HG03354 (cell line): ENCODE measurements at regions not wholly inside any gene's neighbourhood (a gene's known extent, or its start where the extent isn't known, plus 50 kb on each side); places are given as distances from the start of the nearest gene placed in this dataset.
"Not testable (repeated sequence)": the region's sequence is repeated elsewhere in the genome, so short reads cannot be mapped to it uniquely, and the experiment has no call there.

Experiments
- ATAC-seq: cut with Tn5 transposase; IDR thresholded peaks from one replicate; pipeline ENCODE4 v1.9.1; 2021; ENCODE audit warnings: mild to moderate bottlenecking; ENCODE audit not compliant: unreplicated experiment, poor library complexity, severe bottlenecking

DNA sequence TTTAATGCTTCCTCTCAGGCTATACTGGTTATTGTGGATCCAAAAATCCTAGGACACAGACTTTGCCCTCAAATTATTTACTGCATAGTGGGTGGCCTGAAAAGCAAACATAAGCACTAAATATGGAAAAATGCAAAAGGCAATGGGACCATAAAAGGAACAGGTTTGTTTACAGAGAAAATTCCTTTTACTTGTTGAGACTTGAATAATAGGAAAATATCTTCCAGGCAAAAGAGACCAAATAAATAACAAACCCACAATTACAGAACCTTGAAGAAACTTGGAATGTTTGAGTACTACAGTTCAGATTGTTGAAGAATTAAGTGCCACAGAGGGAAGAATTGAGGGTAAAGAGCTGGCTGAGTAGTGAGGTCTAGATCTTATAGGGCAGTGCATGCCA, 711.0 kb downstream of the C4orf33 start:
- no peak for ATAC-seq

DNA sequence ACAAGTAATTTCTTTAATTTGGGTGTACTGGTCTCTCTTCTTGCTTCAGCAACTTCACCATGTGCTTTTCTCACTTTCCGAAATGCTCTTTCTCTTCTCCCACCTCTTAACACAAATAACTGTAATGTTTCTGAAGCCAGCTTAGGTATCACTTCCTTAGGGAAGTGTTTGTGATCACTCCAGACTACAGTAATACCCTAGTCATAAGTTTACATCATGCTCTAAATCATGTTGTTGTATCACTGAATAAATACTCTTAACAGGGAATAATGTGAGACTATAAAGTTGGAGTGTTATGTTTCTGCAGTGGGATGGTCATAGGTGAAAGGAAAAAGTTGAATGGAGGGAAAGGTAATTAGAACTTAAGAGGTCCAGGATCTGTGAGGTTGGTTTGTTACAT, 712.3 kb downstream of the C4orf33 start:
- ATAC-seq = no peak

DNA sequence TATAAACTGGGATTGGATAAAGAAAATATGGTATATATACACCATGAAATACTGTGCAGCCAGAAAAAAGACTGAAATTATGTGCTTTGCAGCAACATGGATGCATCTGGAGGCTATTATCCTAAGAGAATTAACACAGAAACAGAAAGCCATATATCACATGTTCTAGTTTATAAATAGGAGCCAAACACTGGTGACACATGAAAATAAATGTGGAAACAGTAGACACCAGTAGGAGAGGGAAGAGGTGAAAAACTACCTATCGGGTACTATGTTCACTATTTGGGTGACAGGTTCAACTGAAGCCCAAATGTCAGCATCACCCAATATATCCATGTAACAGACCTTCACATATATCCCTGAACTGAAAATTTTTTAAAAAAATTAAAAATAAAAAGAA, 725.1 kb downstream of the C4orf33 start:
- no peak for ATAC-seq

DNA sequence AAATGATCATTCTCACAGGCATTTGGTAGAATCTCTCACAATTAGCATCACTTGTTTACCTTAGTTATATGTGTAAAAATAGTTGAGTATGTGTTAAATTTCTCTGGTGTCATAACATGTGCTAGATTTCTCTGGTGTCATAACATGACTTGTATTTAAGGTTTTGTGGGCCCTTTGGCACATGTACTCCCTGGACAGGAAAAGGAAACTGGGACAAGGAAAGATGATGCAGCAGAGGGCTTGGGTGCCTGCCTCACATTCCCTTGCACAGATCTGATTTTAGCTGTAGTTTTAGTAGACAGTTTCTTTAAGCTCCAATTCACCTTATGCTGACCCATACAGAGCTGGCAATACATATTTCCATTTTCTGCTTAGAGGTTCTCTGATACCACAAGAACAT, 726.0 kb downstream of the C4orf33 start:
- no peak for ATAC-seq

DNA sequence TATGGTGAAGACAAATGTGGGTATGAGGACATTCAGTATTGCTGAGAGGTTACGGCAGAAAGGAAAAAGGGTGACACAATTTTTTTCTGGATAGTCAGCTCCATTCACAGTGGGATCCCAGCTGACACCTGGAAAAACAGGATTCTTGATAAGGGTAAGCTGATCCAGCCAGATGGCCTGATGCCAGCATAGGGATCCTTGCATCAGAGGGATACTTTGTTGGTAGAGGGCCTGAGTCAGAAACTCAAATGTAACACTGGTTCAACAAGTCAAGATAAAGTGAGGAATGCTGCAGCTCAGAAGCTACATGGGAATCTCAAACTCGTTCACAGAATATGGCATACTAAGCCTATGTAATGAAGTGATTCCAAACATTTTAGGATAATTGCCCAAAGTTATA, 726.7 kb downstream of the C4orf33 start:
- no peak for ATAC-seq

DNA sequence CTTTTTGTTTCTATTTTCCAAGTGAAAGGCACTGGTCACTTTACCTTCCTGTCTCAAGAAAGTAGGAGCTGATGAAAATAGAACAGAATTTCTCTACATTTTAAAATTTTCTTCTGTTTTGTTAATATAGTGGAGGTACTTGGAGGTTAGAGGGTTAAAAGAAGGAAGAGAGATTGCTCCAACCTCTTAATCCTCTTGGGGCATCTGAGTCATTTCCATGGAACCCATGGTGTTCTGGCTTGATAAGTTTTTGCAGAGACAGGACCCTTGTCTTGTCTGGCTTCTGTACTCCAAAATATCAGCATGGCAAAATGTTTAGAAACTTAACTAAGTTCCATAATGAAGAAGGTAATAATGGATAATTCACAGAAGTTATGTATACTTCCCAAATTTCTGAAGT, 727.2 kb downstream of the C4orf33 start:
- no peak for ATAC-seq

DNA sequence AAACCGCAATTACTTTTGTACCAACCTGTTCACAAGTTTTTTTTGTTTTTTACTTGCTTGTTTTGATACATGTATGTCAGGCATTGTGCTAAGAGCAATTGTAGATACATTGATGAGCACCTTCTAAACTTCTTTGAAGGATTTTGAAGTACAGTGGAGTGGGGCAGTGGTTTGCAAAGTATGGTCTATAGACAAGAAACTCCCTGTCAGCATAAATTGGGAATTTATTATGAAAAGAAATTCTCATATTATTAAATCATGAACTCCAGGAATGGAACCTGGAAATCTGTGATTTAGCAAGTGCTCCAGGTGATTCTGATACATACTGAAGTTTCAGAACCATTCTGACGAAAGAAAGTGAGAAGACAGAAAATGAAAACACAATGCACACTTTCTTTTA, 733.4 kb downstream of the C4orf33 start:
- no peak for ATAC-seq

DNA sequence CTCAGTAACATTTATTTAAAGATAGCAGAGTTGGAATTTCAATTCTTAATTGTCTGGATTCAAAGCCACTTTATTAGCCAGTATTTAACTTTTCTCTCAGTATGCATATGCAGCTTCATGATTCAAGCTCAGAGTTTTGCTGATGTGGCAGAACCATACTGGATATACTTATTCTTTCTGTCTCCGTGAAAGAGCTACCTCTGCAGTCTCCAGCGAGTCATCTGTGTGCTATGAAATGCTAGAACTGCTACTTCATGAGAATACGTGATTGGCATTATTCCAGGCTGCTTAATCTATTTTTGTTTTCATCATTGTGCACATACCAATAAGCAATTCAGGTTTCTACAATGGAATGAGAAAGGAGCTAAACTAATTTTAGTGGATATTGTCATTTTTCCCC, 743.7 kb downstream of the C4orf33 start:
- ATAC-seq = no peak

DNA sequence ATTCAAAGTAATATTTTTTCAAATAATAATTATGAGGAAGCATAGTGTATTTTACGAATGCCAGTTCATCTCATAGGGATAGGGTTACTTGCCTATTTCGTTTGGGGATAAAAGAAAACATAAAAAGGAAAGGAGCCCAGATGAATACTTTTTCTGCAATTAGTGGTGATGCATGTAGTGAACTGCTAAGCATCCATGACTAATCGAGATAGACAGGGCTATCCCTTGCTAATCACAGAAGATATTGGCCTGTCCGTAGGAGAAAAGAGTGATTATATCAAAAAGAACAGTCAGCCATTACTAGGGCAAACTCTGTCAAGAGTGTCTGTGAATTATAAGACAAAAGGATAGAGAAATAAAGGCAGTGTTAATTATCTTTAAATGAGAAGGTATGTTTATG, 746.1 kb downstream of the C4orf33 start:
- ATAC-seq = no peak

DNA sequence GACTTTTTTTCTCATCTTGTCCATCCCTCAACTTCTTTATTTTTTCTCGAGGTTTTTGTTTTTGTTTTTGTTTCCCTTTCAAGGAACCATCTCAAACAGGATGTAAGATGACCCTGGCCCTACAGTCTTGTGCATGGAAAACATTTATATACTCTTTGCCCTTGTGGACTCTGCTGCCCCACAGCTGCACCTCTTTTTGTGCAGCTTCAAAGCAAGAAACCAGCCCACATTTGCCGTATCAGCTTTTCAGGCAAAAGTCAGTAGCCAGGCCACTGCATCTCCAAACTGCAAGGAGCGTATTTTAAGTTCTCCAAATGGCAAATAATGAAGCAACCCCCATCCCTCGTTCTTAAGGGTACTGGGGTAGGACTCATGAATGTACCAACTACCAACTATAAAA, 756.5 kb downstream of the C4orf33 start:
- no peak for ATAC-seq

DNA sequence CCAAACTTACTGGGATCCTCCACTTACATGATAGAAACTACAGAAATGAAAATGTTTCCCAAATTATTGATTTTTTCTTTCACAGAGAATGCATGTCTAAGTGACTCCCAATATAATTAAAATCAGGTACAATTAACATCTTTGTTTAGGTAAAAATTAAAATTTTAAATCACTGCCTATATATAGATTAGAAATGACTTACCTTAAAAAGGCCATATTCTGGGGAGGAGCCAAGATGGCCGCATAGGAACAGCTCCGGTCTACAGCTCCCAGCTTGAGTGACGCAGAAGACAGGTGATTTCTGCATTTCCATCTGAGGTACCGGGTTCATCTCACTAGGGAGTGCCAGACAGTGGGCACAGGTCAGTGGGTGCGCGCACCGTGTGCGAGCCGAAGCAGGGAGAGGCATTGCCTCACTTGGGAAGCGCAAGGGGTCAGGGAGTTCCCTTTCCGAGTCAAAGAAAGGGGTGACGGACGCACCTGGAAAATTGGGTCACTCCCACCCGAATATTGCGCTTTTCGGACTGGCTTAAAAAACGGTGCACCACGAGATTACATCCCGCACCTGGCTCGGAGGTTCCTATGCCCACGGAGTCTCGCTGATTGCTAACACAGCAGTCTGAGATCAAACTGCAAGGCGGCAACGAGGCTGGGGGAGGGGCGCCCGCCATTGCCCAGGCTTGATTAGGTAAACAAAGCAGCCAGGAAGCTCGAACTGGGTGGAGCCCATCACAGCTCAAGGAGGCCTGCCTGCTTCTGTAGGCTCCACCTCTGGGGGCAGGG, 757.9 kb downstream of the C4orf33 start:
- ATAC-seq = not testable (repeated sequence)

DNA sequence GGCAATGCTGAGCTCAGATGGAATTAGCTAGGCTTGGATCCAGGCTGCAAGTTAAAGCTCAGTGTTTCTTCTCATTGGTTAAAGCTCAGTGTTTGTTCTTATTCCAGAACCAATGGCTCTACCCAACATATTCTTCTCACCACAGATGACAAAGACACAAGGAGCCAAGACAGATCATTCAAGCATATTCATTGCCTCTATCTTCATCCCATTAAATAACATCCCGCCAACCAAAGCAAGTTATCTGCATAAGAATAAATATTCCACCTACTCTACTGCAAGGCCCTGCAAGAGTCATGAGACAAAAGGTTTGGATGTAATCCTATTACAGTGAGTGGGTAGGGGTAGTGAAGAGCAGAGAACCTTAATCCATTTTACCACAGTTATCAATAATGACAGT, 766.5 kb downstream of the C4orf33 start:
- ATAC-seq = no peak

DNA sequence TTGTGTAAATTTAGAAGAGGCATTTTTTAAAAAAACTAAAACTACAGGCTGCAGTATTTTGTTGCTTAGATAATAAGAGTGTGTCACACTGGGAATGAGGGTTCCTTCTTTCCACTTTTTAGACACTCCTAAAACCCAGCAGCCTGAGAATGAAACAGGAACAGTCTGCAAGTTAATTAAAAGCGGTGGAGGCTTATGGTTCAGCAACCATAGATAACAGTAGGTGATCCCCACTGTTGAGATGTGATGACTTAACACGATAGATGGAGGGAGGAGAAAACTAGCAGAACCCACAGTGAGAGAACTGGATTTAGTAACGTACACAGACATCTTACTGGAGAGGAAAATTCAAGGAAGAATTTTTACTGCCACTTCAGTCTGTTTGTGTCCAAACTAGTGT, 767.3 kb downstream of the C4orf33 start:
- no peak for ATAC-seq

DNA sequence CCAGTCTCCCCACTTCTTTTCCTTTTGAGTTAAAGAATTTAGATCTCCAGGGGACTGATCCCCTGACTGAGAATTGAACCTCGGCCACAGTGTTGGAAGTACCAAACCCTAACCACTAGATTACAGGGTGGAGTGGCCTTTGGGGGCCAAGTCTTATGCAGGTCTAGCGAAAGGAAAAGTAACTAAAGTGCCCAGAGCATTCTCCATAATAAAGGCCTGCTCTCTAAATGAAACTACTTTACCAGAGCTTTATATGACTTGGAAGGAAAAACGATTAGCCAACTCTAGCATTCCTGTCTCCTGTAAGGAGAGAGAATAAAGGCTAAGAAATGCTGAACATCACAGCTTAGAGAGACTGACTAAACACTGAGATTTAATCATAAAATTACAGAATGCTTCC, 788.0 kb downstream of the C4orf33 start:
- ATAC-seq = no peak

DNA sequence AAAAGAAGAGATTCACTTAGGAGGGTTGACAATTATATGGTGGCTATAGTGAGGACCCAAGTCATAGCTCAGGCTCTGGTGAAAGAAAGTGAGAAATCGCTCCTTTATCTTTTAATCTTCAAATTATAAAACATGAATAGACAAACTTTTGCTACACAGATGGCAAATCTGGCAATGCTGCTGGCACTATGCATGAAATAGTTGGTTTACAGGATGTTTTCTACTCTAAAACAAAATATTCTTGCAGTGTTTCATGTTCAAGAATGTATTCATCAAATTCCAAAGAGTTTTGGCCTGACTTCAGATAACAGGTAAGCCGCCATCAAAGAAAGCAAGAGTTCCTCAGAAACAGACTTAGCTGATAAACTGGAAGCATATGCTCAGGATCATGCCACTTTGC, 801.2 kb downstream of the C4orf33 start:
- no peak for ATAC-seq

DNA sequence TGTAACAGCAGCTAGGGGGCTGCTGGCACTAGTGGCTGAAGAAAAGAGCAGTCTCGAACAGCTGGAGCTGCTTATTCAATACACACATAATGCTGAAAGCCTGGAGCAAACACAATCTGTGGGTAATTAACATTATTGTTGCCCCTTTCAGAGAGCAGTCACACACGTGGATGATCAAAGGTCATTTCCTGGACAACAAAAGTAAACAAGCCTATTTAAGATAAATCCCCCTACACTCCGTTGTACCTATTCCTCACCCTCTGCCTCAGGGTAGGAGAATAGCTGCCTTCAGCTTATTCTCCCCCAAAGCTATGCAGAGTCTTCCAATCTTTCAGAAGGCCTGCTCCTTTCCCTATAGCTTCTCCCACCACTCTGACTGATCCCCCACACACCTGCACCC, 803.9 kb downstream of the C4orf33 start:
- ATAC-seq = no peak

DNA sequence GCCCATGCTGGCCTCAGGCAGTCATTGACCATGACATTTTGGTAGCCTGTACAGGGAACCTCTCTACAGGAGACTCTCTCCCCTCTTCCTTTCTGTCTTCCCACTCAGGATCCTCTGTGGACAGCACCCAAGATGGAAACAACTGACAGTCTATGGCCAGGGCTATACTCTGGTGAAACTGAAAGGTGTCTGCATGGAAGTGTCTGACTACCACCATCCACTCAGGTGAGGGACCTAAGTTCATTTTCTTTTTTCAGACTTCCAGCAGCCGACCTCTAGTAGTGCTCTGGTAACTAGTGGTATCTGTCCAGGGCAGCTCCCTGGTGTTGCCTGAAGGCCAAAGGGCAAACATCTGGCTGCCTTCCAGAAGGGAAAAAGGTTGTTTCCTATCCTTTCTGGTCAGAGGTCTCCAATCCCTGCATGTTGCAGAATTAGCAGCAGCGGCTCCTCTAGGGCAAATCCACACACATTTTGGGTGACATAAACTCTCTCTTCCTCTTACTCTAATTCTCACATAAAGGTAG, 804.5 kb downstream of the C4orf33 start:
- ATAC-seq = no peak

DNA sequence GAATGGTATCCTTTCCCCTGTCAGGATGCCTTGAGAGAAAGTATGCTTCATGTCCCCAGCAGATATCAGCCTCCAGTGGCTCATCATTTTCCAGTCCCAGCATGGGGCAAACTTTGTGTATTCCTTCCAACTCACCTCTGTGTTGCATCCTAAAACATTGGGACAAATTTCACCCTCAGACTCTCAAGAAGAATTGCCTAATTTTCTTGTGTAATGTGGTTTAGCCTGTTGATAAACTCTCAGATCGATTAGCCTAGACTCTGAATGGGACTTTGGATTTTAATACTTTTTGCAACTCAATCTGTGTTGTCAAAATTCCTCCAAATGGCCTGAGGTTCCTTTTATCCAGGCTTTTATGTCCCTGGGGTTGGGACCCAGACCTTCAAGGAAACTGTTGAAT, 805.3 kb downstream of the C4orf33 start:
- no peak for ATAC-seq

DNA sequence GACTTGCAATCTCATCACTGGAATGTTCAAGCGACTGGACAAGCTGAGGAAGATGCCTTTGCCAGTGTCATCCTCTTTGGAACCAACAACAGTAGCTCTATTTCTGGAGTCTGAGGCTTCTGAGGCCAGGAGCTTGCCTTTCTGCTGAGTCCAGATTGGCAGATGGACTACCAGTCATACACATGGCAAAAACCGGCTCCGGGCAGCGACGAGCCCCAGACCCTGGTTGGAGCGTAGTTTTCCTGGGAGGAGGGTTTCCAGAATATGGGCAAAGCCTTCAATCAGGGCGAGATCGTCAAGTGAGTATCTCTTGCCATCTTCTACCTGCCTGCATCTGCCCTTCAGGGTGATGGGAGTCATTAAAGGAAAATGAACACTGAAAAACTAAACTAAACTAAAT, 807.9 kb downstream of the C4orf33 start:
- no peak for ATAC-seq

DNA sequence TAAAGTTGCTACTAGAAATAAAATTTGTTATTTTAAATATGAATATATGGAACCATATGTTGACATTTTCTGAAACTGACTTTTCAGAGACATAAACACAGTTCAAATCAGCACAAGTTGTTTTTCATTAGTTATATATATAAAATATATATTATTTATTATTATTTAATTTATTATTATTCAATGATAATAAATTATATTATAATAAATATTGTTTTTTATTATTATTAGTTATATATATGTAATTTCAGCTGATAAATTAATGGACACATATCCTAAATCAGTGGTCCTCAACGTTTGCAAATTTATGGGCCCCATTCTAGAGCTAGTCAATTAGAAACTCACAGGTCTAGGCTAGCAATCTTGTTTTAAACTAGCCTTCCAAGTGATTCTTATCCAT, 809.3 kb downstream of the C4orf33 start:
- no peak for ATAC-seq

DNA sequence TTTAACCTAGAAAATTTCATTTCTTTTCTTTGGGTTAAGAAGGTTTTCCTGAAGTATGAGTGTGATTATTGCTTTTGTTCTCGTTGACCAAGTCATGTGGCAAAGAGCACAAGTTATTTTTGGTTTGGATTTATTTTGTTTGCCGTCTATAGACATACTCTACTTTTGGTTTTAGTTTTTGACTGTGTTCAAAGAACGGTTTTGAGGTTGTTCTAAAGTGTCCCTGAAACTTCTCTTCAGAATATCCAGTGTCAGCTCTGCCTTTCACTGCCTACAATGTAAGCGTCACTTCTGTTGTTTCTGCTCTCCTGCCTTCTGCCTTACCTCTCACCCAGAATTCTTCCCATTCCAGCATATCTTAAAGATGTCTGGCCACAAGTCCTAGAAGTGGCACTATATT, 812.2 kb downstream of the C4orf33 start:
- no peak for ATAC-seq

DNA sequence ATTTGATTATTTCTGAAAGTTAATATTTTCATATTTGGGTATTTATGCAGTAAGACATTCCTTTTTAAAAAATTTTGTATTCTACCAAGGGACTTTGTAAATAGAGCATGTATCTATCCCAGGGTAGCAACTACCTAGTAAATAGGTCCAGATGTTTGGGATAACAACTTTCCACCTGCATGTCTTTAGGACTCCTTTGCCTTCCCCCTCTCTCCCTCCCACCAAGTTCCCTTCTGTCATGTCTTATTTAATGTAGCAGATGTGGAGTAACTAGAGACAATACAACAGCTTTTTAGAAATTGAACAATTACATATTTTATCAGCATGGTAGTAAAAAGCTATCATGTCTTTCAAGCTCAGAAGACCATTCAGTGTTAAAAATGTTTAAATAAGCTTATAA, 821.0 kb downstream of the C4orf33 start:
- no peak for ATAC-seq
